Esophagus muscularis mucosa (tissue), 3 donors: ENCODE measurements at regions not wholly inside any gene's neighbourhood (a gene's known extent, or its start where the extent isn't known, plus 50 kb on each side); places are given as distances from the start of the nearest gene placed in this dataset.

Source experiments
- CTCF ChIP-seq, 3 experiments: fragments of 200-600 bp in 2 of 3; fragments of 450-650 bp in 1 of 3; sonication (generic) in 2 of 3; IDR thresholded peaks; one replicate each; pipeline ENCODE4 v1.5.1; 2017 to 2019; ENCODE audit warnings: antibody characterized with exemption in 3 of 3, mild to moderate bottlenecking in 2 of 3, moderate library complexity in 1 of 3
- POLR2A ChIP-seq: fragments of 450-650 bp; IDR thresholded peaks from one replicate; pipeline ENCODE4 v1.6.1; 2017; ENCODE audit warnings: antibody characterized with exemption, moderate library complexity, mild to moderate bottlenecking, low read depth
- POLR2AphosphoS5 ChIP-seq, 2 donors: sonication (generic); formaldehyde crosslinking; IDR thresholded peaks; one replicate each; pipeline ENCODE4 v1.6.1; 2017; ENCODE audit warnings: antibody characterized with exemption in 2 of 2

- TF ChIP-seq POLR2AphosphoS5 (IDR thresholded peaks at IDR 0.05) (no peak), POLR2A (no peak), CTCF (IDR thresholded peaks at IDR 0.05) (no peak)
Observed at GRCh38 chr3:107465064-107465631, 57.6 kb upstream of the BBX start.
